ENCODE measurements at regions not wholly inside any gene's neighbourhood (a gene's known extent, or its start where the extent isn't known, plus 50 kb on each side); places are given as distances from the start of the nearest gene placed in this dataset.
"Not testable (repeated sequence)": the region's sequence is repeated elsewhere in the genome, so short reads cannot be mapped to it uniquely, and the experiment has no call there.

DNA sequence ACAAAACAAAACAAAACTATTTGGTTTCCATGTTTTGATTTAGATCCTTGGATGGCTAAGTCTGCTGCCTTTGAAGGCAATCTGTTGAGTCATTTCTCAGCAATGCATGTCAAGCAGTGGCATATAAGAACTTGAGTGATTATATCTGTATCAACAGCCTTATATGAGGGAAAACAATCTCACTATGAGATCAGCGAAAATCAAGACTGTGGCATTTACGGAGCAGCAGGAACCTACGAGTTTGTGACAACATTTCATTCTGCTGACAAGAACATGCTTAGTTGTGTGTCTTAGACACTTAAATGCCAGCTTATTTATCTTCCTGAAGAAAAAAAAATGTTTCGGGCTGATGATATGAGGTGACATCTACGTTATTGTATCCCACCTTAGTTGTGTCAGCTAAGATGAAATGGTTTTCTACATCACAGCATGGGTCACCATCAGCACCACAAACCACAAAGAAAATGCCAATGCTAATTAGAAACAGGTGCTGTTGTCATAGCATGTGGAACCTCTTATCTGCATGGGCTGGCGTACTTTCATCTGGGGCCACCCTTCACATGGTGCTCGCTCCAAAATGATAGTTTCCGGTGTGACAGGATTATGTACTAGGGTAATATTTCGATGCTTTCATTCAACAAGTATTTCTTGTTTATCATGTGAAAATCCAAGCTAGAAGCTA, 1085.5 kb downstream of the SORCS1 start:
- DNase-seq (ENCODE audit: low spot score) = no peak

DNA sequence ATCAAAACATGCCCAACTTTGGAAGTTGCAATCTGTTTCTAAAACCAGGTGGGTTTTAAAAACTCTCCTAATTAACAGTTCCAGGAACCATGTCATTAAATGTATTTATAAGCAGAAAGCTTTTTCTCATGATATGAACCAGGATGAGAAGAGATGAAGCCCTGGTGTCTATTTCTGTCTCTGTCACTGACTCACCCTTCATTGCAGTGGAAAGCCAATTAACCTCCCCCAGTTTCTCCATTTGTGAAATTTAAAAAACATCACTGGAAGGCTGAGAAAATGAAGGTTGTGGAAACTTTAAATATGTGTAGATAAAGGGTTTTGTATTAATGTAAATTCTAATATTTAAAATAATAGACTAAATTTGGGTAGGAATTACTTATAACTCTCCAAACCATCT, 1088.0 kb downstream of the SORCS1 start:
- DNase-seq (ENCODE audit: low spot score) = no peak

DNA sequence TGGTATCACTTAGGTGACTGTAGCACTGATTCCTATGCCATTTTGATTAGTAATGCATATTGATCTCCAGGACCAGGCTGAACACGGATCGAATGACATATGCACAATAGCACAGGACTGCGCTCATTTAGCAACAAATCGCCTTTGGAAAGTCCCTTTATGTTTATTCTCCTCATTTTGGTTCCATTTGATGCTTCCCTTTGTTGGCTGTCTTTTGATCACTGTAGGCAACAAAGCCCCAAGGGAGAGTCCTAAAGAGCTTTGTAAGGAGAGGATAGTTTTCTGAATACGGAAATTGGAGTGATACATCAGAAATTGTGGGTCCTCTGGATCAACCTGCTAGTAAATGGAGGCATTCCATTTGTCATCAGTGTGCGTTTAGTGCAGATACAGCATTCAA, 1111.4 kb downstream of the SORCS1 start:
- DNase-seq (ENCODE audit: low spot score) = no peak

DNA sequence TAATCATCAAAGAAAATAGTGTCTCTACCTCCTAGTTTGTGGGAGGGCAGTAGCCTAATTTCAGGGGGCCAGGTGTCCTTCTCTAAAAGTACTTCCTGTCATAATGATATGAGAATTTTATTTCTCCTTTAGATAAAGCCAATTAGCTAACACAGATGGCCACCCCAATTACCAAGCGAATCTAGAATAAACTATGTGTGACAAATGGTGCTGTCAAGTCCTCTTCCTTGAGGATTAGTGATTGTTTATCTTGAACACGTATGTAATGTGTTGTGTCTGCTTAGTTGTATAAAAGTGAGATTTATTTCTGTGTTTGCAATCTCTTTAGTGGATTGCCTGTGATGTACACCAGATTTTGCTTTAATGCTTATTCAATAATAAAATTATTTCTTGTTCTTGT, 1120.0 kb downstream of the SORCS1 start:
- DNase-seq (ENCODE audit: low spot score) = no peak

DNA sequence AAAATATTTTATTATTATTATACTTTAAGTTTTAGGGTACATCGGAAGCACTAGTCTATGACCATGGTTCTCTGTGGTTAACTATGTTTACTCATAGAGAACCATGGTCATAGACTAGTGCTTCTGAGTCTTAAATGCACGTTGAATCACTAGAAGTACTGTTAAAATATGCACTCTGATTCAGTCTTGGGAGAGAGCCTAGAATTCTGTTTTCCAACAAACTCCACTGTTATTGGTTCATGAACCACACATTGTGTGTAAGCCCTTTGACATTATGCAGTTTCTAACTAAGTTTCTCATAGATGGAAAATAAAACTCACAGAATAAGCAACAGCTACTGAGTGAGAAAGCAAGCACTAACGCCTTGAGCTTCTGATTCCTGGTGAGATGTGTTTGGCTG, 1120.6 kb downstream of the SORCS1 start:
- DNase-seq (ENCODE audit: low spot score) = no peak

DNA sequence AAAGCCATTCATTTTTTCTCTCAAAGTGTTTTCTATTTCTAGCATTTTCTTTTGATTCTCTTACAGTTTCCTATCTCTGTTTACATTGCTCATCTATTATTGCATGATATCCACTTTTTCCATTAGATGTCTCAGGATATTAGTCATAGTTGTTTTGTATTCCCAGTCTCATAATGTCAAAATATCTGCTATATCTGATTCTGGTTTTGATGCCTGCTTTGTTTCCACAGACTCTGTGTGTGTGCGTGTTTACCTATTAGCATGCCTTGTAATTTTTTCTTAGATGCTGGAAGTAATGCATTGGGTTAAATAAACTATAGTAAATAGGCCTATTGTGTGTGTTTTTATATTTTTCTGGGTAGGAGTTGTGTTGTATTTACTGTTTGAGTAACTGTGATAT, 1126.3 kb downstream of the SORCS1 start:
- DNase-seq (ENCODE audit: low spot score) = no peak

DNA sequence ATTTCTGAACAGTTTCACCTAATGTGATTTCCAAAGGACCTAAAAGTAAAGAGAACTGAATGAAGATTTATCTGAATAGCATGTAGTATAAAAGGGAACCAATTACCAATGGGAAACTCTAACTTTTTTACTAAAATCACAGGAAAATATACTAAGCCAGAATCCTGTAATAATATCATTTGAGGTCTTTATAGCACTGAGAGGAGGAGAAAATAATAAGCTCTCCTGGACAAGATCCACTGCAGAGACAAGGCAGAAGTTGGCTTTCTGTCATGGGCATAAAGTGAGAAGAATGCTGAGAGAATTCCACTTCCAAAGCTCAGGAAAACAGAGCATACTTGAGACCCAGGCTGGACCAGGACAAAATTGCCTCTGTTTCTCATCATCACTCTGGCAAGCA, 1131.4 kb downstream of the SORCS1 start:
- no peak for DNase-seq (ENCODE audit: low spot score)

DNA sequence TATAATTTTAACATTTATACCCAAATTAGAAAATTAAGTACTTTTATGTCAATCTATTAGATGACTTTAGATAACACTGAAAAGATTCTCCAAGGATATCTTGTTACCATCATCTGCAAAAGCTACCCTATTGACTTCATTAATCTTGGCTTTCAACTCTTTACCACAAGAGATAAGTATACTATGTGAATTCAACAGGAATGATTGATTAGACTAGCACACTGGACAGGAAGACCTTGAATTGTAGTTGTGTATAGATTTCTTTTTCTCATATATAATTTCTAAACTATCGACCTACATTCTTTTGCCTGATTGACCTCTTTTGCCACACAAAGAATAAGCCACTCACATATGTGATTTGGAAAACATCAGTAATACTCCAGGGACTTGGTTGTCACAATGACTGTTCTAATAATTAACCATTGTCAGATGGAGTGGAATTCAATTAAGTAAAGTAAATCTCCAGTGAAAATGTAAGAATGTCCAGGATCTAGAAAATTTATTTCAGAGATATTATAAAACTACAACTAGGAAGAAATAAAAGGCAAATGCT, 1132.0 kb downstream of the SORCS1 start:
- DNase-seq (ENCODE audit: low spot score) = no peak

DNA sequence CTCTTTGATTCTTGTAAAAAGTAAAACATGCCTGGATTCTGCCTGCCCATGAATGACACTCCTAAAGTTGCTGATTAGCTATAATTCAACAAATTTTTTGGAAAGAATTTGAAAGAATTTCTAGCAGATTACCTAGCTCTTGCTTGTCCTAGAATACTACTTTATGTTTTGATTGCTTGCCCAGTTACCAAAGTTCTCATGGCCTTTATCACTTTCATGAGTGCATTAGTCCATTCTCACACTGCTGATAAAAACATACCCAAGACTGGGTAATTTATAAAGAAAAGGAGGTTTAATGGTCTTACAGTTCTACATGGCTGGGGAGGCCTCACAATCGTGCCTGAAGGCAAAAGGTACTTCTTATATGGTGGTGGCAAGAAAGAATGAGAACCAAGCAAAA, 1137.3 kb downstream of the SORCS1 start:
- no peak for DNase-seq (ENCODE audit: low spot score)

DNA sequence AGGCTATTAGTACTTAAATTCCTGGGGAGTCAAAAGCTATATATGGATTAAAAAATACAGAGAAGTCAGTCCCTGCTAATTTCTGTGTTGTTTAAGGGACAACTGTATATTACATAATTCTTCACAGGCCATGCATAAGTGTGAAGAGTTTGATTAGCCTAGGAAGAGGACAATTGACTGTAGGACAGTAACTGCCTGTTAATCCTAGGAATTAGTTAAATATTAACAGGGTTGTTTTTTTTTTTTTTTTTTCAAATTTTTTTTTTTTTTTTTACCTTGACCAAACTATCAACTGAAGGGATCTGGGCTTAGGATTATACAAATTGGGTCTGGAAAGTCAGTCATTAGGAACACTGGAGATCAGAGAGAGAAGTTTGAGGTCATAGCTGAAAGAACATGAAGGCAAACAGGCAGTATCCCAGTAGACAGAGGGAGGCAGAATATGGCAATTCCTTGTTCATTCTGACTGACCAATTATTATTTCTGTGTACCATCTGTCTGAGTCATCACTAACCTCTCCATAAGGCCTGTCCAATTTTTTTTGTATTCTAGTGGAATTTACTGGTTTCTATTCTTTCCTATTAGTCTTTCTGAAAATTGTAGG, 1139.2 kb downstream of the SORCS1 start:
- DNase-seq (ENCODE audit: low spot score) = no peak

DNA sequence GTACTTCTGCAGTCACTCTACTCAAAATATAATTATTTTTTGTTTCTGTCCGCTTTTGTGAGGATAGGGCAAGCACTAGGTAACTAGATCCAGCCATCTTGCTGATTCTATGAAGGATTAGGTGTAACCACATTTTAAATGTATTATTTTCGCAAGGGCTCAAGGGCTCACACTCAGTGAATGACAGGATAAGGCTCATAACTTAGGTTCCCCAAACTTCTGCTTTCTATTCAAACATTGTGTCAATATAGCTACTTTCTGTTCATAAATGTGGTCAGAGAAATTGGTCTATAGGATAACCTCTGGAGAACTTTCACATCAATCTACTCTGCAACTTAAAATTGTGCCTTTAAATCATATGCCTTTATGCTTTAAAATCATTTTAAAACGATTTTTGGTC, 1141.2 kb downstream of the SORCS1 start:
- no peak for DNase-seq (ENCODE audit: low spot score)

DNA sequence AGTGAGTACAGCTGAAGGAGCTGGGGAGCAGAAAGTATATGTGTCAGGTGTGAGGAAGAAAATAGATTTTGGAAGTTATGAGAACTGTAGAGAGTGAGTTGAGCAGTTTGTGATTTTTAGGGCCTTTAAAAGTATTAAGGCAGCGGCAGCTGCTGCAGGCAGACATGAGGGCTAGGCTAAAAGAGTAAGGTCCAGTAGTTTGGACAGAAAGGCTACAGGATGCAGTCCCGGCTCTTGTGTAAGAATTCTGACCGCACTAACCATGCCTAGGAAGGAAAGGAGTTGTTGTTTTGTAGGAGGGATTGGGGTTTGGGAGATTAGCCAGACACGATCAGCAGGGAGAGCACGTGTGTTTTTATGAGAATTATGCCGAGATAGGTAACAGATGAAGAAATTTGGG, 1144.9 kb downstream of the SORCS1 start:
- not testable (repeated sequence) for DNase-seq (ENCODE audit: low spot score)

DNA sequence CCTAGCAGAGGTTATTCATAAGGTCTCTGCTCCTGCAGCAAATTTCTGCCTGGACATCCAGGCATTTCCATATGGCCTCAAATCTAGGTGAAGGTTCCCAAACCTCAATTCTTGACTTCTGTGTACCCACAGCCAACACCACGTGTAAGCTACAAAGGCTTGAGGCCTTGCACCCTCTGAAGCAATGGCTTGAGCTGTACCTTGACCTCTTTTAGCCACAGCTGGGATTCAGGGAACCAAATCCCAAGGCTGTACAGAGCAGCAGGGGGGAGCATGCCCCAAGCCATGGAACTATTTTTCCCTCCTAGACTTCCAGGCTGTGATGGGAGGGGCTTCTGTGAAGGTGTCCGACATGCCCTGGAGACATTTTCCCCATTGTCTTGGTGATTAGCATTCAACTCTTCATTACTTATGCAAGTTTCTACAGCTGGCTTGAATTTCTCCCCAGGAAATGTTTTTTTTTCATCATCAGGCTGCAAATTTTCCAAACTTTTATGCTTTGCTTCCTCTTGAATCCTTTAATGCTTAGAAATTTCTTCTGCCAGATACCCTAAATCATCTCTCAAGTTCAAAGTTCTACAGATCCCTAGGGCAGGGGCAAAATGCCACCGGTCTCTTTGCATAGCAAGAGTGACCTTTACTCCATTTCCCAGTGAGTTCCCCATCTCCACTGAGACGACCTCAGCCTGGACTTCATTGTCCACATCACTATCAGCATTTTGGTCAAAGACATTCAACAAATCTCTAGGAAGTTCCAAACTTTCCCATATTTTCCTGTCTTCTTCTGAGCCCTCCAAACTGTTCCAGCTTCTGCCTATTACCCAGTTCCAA, 1148.9 kb downstream of the SORCS1 start:
- DNase-seq (ENCODE audit: low spot score) = not testable (repeated sequence)

DNA sequence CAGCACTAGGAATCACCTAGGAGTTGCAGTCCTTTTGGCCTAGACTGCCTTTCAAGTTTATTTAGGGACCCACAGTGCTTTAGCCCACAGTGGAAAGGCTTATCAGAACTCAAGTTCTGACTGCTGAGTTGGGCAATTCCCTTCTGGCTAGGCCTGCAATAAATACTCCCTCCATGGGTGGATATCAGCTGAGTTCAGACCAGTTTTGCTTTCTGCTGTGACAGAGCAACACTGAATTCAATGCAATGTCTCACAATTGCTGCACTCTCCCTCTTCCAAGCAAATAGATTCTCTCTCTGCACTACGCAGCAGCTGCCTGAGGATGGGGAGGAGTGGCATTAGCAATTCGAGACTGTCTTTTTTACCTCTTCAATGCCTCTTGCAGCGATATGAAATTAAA, 1153.3 kb downstream of the SORCS1 start:
- DNase-seq (ENCODE audit: low spot score) = no peak

DNA sequence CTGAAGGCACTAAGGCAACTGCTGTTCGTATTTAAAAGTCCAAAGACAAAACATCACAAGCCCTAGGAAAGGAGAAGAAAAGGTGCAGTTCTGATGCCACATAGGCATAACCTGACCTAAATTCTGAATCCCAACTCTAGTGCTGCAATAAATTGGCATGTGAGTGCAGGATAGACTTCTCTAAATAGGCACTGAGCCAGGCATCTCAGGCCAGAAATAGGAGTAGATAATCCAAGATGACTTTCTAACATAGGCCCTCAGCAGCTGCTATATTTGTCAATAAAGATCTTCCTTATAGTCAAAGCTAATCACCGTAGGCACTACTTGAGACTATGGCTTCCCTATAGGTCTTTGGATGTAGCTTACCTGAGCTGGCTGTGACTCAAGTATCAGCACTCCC, 1163.8 kb downstream of the SORCS1 start:
- no peak for DNase-seq (ENCODE audit: low spot score)

DNA sequence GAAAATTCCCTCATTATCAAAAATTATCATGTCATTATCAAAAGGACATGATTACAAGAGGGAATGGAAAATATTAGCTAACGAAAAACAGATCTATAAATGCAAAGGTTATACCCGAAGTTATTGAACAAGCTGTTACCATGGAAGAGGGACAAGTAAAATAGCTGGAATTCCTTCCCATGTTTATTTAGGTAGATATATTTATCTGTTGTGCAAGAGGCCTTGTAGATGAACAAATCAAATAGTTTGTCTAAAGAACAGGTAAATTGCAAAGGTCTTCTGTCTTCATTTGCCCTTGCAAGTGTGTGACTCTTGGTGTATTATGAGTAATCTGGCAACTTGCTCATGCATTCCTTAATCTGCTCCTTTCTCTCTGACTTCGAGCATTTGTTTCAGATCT, 1170.9 kb downstream of the SORCS1 start:
- DNase-seq (ENCODE audit: low spot score) = no peak

DNA sequence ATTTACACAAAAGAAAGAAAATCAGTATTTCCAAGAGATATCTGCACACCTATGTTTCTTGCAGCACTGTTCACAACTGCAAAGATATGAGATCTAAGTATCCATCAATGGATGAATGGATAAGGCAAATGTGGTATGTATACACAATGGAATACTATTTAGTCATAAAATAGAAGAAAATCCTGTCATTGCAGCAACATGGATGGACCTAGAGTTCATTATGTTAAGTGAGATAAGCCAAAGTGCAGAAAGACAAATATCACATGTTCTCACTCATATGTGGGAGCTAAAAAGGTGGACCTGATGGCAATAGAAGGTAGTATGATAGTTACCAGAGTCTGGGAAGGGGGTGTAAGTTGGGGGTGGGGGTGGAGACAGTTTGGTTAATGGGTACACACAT, 1171.6 kb downstream of the SORCS1 start:
- DNase-seq (ENCODE audit: low spot score) = no peak

DNA sequence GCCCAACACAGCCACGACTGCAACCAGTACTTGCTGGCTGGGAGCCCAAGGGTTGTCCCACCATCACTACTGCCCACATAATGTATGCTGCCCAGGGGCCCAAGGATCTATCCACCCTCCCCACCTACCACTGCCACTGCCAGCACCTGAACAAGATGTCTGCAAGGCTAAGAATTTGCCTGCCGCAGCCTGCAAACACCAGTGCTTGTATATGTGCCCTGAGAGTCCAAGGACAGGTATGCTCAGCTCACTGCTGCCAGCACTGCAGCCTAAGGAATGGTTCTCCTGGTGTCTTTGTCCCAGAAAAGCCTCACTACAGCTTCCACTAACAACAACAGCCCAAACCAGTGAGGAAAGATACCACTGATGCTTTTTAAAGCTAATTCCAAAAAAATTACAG, 1174.0 kb downstream of the SORCS1 start:
- no peak for DNase-seq (ENCODE audit: low spot score)

DNA sequence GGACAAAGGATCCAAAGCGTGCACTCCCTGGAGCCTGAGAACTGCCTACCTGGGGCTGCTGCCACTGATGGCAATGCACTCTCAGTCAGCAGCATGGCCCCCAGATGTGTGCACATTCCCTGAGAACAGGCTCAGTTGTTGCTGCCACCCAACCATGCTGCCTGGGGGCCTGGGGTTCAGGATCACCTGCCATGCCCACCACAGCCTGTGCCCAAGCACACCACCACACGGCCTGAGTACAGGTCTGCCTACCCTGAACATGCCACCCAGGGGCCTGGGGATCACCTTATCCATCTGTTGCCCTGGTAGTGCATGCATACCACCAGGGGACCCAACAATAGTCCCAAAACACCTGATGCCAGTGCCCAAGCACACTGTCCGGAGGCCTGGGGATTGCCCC, 1174.5 kb downstream of the SORCS1 start:
- DNase-seq (ENCODE audit: low spot score) = no peak

DNA sequence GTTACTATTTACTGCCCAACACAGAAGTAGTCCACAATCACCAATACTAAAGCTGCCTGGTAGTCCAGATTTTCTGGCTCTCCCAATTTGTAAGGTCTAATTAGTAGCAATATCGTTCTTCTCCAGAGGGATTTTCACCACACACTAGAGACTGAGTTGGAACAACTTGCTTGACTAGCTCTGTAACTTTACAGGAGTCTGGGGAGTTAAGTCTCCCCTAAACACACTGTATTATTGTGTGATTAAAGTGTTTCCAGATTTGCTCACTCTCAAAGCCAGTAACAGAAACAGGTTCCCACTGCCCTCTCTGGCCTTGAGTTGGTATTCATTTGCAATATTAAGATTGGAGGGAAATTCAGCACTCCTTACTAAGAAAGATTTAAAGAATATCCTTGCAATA, 1175.7 kb downstream of the SORCS1 start:
- DNase-seq (ENCODE audit: low spot score) = no peak

DNA sequence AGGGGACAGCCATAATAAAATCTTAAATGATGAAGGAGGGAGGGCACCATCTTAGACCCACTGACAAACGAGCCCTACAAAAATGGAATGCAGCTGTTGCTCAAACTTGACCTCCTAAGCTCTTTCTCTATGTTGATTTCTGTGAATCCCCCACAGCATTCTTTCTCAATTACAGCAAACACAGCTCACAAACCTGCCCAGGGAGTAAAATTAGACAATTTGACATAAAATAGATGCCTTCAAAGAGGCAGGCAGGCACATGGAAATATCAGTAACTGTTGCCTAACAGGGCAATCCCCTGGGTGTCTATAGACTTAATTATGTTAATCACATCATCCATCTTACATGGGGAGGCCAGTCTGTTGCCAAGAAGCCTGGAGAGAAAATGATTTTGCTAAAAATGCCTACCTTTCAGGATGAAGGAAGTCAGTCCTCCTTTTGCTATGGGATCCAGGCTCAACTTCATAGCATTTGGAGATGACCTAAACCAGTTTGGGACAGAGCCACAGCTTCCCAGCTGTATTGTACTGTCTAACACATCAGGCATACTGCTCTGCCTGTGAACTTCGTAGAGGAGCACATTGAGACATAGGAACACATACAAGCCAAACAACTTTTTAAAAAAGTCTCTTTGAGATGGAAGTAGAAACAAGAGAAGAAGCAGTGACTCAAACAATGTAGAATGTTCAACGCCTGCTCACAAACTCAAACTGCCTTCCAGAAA, 1177.4 kb downstream of the SORCS1 start:
- DNase-seq (ENCODE audit: low spot score) = no peak

DNA sequence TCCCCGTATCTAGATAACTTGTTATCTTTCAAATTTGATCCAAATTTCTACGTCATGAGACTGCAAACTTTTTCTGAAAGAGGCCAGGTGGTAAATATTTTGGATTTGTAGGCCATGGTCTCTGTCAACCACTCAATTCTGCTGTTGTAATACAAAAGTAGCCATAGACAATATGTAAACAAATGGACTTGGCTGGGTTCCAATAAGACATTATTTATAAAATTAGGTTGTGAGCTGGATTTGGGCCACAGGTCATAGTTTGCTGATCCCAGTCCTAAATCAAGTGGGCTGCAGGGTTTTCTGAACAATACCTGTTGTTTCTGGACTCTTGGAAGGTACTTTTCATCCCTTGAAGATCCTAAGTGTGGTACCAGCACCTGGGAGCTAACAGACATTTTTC, 1178.0 kb downstream of the SORCS1 start:
- no peak for DNase-seq (ENCODE audit: low spot score)
